Panc1 (cell line): ENCODE measurements at regions not wholly inside any gene's neighbourhood (a gene's known extent, or its start where the extent isn't known, plus 50 kb on each side); places are given as distances from the start of the nearest gene placed in this dataset.

Source experiments
- ATAC-seq: fragments of 200-7000 bp; cut with Tn5 transposase; 2 replicates; pipeline ENCODE4 v1.9.1; 2020; ENCODE audit warnings: mild to moderate bottlenecking, moderate library complexity
- BruUV-seq: library from RNA; stranded (reverse); fragments of 400-500 nt; replicated peaks from 2 replicates; lab custom pipeline; 2021; lab: Mats Ljungman, UMichigan
- CTCF ChIA-PET: fragments of 300-600 bp; sonication (Branson Sonifier 250); formaldehyde crosslinking; loops from one replicate; lab custom pipeline; 2022; ENCODE audit warnings: antibody characterized with exemption; lab: Charles Lee
- POLR2A ChIA-PET: fragments of 300-600 bp; sonication (Branson Sonifier 250); formaldehyde crosslinking; loops from one replicate; lab custom pipeline; 2022; ENCODE audit warnings: antibody characterized with exemption; lab: Charles Lee
- DNase-seq: peaks from one replicate; pipeline ENCODE4 v3.0.0-alpha.2; 2010; ENCODE audit warnings: low read depth, low spot score
- H3K27ac ChIP-seq: 2 replicates; pipeline ENCODE4 v1.5.1; 2011; ENCODE audit warnings: mild to moderate bottlenecking, low read length, inconsistent platforms
- H3K27me3 ChIP-seq: fragments of 200-500 bp; sonication (Bioruptor generic); 2 replicates; pipeline ENCODE4 v1.6.0; 2014; ENCODE audit warnings: low read length, inconsistent platforms; ENCODE audit not compliant: control insufficient read depth, insufficient read depth
- H3K36me3 ChIP-seq: fragments of 200-500 bp; sonication (Bioruptor generic); 2 replicates; pipeline ENCODE4 v1.5.1; 2014; ENCODE audit warnings: inconsistent platforms, mild to moderate bottlenecking, low read length, moderate library complexity; ENCODE audit not compliant: control insufficient read depth, insufficient read depth
- H3K4me1 ChIP-seq: 2 replicates; pipeline ENCODE4 v1.5.1; 2011; ENCODE audit warnings: inconsistent platforms, mild to moderate bottlenecking, low read length, moderate library complexity; ENCODE audit not compliant: control insufficient read depth, insufficient read depth
- H3K4me3 ChIP-seq, 2 experiments: 2 replicates each; pipeline ENCODE4 v1.5.1; 2011 to 2012; ENCODE audit warnings: low read depth in 2 of 2, low read length in 2 of 2, mild to moderate bottlenecking in 2 of 2, inconsistent platforms in 1 of 2, moderate library complexity in 1 of 2
- H3K9me3 ChIP-seq: fragments of 200-500 bp; sonication (Bioruptor generic); 2 replicates; pipeline ENCODE4 v1.5.1; 2014; ENCODE audit warnings: low read depth, mild to moderate bottlenecking, inconsistent platforms, low read length, moderate library complexity; ENCODE audit not compliant: control insufficient read depth, insufficient read depth
- CTCF ChIP-seq: fragments of 450-650 bp; IDR thresholded peaks from 2 replicates; pipeline ENCODE4 v1.5.1; 2017; ENCODE audit warnings: mild to moderate bottlenecking
- POLR2AphosphoS5 ChIP-seq: IDR thresholded peaks from 2 replicates; pipeline ENCODE4 v1.6.1; 2012; ENCODE audit warnings: mild to moderate bottlenecking, low read depth, low read length, moderate library complexity
- REST ChIP-seq, 2 experiments: IDR thresholded peaks; 2 replicates each; pipeline ENCODE4 v1.6.1; 2011 to 2012; ENCODE audit warnings: low read depth in 2 of 2, control low read depth in 1 of 2, low read length in 1 of 2, mild to moderate bottlenecking in 1 of 2, moderate library complexity in 1 of 2; ENCODE audit not compliant: insufficient read depth in 1 of 2
- SIN3A ChIP-seq: IDR thresholded peaks from 2 replicates; pipeline ENCODE4 v1.6.1; 2012; ENCODE audit warnings: low read depth, mild to moderate bottlenecking, low read length, moderate library complexity, borderline replicate concordance; ENCODE audit not compliant: insufficient read depth
- TCF7L2 ChIP-seq: IDR thresholded peaks from 2 replicates; pipeline ENCODE4 v1.6.1; 2011; ENCODE audit warnings: mild to moderate bottlenecking, low read depth, low read length, inconsistent platforms
- in situ Hi-C: cut with HindIII; loops from 2 replicates; pipeline ENCODE4 v1.10.0; 2016; ENCODE audit warnings: low sequenced_read_pairs, low pct_unique_long_range_greater_than_20kb
- intact Hi-C: fragments of 100-400 bp; cut with micrococcal nuclease; formaldehyde crosslinking; loops from one replicate; pipeline ENCODE4 v1.10.0; 2022; ENCODE audit not compliant: unreplicated experiment

GRCh38 chr4:163790231-163790630 lies 295.7 kb downstream of the TMA16 start:
- Histone ChIP-seq H3K27me3 (no peaks in the 10 kb centered on the region), H3K27ac (no peak overlapping the region), H3K4me3 (no peak overlapping the region), H3K4me1 (no peaks in the 10 kb centered on the region), H3K36me3 (no peaks in the 10 kb centered on the region), H3K9me3 (no peaks in the 10 kb centered on the region)
- POLR2A ChIA-PET: no interaction called here
- DNase-seq (no peak), ATAC-seq (no peak)
- TF ChIP-seq SIN3A (no peak), REST (IDR thresholded peaks at IDR 0.05; ENCODE audit: insufficient read depth in 1 of 2, low read depth in 2 of 2, low read length in 1 of 2) (no peak), TCF7L2 (no peak), CTCF (no peak), POLR2AphosphoS5 (no peak)
- in situ Hi-C loops (no loop called here), intact Hi-C loops (no loop called here)
- no TSS peak for BruUV-seq
- CTCF ChIA-PET: no interaction called here

GRCh38 chr4:163795885-163796284 lies 301.4 kb downstream of the TMA16 start:
- Histone ChIP-seq H3K27me3 (no peaks in the 10 kb centered on the region), H3K36me3 (no peaks in the 10 kb centered on the region), H3K27ac (no peak overlapping the region), H3K4me1 (no peaks in the 10 kb centered on the region), H3K9me3 (no peaks in the 10 kb centered on the region), H3K4me3 (no peak overlapping the region)
- POLR2A ChIA-PET: no interaction called here
- ATAC-seq (no peak), DNase-seq (no peak)
- CTCF ChIA-PET: no interaction called here
- BruUV-seq: no TSS peak
- in situ Hi-C loops (no loop called here), intact Hi-C loops (no loop called here)
- TF ChIP-seq TCF7L2 (no peak), POLR2AphosphoS5 (no peak), REST (IDR thresholded peaks at IDR 0.05; ENCODE audit: insufficient read depth in 1 of 2, low read depth in 2 of 2, low read length in 1 of 2) (no peak), CTCF (no peak), SIN3A (no peak)
